Neutrophil (primary cell): ENCODE measurements at regions not wholly inside any gene's neighbourhood (a gene's known extent, or its start where the extent isn't known, plus 50 kb on each side); places are given as distances from the start of the nearest gene placed in this dataset.

Source experiments
- H3K27ac ChIP-seq: fragments of 200-600 bp; sonication (generic); 2 replicates; pipeline ENCODE4 v1.5.1; 2016; ENCODE audit warnings: mild to moderate bottlenecking, moderate library complexity
- H3K27me3 ChIP-seq: fragments of 200-600 bp; sonication (generic); 2 replicates; pipeline ENCODE4 v1.6.0; 2016; ENCODE audit warnings: mild to moderate bottlenecking
- H3K36me3 ChIP-seq: fragments of 200-600 bp; sonication (generic); 2 replicates; pipeline ENCODE4 v1.5.1; 2017
- H3K4me1 ChIP-seq, 2 experiments: fragments of 200-600 bp in 1 of 2; sonication (generic) in 1 of 2; 1 replicate in 1 of 2; 2 replicates in 1 of 2; pipeline versions ENCODE4 v1.5.1 to v1.6.1; 2013 to 2016; ENCODE audit warnings: low read depth in 1 of 2, low read length in 1 of 2, mild to moderate bottlenecking in 1 of 2, moderate library complexity in 1 of 2; ENCODE audit not compliant: control insufficient read depth in 1 of 2, insufficient read depth in 1 of 2
- H3K4me3 ChIP-seq, 2 experiments: fragments of 200-600 bp in 1 of 2; sonication (generic) in 1 of 2; 1 replicate in 1 of 2; 2 replicates in 1 of 2; pipeline ENCODE4 v1.5.1; 2013 to 2016; ENCODE audit warnings: low read depth in 1 of 2, low read length in 1 of 2, mild to moderate bottlenecking in 1 of 2, moderate library complexity in 1 of 2
- H3K9me3 ChIP-seq: fragments of 200-600 bp; sonication (generic); 2 replicates; pipeline ENCODE4 v1.5.1; 2016
- TF ChIP-seq, protein P1 (sequence below): fragments of 200-600 bp; sonication (generic); IDR thresholded peaks from 2 replicates; pipeline ENCODE4 v1.5.1; 2016; ENCODE audit warnings: antibody characterized with exemption

DNA sequence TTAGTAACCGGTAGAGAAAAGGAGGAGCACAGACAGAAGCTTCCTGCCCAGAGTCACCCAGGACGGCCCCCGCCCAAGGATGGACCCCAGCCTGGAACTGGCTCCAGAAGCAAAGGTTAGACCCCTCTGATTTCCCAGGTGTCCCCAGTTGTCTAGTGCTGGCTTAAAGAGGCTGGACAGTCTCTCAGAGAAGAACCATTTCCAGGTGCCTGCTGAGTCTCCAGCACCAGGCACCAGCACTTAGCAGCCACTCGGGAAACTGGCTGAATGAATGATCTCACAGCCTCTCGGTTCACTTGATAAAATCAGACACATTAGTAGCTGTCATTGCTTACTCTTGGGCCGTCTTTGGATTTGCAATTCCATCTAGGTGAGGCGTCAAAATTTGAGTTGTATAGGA lies 139.7 kb upstream of the HES1 start:
- H3K27me3 ChIP-seq = peaks cover 34% of the 10 kb centered on the region
- no peaks in the 10 kb centered on the region for H3K4me1 ChIP-seq
- H3K36me3 ChIP-seq = no peaks in the 10 kb centered on the region
- no peaks in the 10 kb centered on the region for H3K9me3 ChIP-seq
- no peak overlapping the region for H3K27ac ChIP-seq
- TF ChIP-seq, protein P1, sequence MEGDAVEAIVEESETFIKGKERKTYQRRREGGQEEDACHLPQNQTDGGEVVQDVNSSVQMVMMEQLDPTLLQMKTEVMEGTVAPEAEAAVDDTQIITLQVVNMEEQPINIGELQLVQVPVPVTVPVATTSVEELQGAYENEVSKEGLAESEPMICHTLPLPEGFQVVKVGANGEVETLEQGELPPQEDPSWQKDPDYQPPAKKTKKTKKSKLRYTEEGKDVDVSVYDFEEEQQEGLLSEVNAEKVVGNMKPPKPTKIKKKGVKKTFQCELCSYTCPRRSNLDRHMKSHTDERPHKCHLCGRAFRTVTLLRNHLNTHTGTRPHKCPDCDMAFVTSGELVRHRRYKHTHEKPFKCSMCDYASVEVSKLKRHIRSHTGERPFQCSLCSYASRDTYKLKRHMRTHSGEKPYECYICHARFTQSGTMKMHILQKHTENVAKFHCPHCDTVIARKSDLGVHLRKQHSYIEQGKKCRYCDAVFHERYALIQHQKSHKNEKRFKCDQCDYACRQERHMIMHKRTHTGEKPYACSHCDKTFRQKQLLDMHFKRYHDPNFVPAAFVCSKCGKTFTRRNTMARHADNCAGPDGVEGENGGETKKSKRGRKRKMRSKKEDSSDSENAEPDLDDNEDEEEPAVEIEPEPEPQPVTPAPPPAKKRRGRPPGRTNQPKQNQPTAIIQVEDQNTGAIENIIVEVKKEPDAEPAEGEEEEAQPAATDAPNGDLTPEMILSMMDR = no peak
- H3K4me3 ChIP-seq = no peak overlapping the region

DNA sequence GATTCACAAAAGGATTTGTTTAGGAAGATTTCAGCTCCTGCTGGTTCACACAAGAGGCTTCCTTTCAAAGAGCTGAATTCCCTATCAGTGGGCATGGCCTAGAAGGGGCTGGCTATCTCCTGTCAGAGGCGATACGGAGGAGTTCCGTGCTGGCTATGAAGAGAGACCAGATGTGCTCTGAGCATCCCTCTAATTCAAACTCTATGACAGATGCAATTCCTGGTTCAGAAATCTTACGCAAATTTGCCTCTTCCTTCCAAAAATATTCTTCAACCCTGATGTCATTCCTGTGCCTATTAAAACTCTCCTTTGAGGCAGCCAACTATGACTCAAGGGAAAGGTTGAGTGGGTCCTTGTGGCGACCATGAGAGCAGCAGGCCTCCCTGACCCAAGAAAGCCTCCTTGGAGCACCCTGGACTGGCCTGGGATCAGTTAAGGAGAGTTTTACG lies 139.3 kb upstream of the HES1 start:
- TF ChIP-seq, protein P1 = no peak
- Histone ChIP-seq H3K4me3 (no peak overlapping the region), H3K36me3 (no peaks in the 10 kb centered on the region), H3K27ac (no peak overlapping the region), H3K27me3 (peaks cover 39% of the 10 kb centered on the region), H3K9me3 (no peaks in the 10 kb centered on the region), H3K4me1 (no peaks in the 10 kb centered on the region)

- Histone ChIP-seq H3K4me3 (no peak overlapping the region), H3K36me3 (no peaks in the 10 kb centered on the region), H3K4me1 (no peaks in the 10 kb centered on the region), H3K9me3 (no peaks in the 10 kb centered on the region), H3K27ac (no peak overlapping the region), H3K27me3 (peaks cover 42% of the 10 kb centered on the region)
- TF ChIP-seq, protein P1 = no peak
Measured at GRCh38 chr3:193997228-193998122, 138.5 kb upstream of the HES1 start.

DNA sequence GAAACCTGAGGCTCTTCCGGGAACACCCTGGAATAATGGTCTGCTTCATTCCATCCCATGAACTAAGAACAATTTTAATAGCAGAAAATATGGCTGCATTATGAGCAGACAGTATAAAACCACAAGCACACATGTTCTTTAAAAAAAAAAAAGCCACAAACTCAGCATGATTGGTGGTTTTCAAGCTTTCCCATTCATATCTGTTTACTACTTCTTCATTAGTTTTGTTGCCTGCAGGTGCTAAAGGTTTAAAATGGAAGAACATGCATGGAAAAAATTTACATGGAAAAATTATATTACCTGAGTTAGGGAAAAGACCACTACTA lies 137.9 kb upstream of the HES1 start:
- Histone ChIP-seq H3K4me1 (peaks cover under 1 to 3% of the 10 kb centered on the region in 2 experiments), H3K9me3 (no peaks in the 10 kb centered on the region), H3K4me3 (no peak overlapping the region), H3K27me3 (peaks cover 45% of the 10 kb centered on the region), H3K27ac (no peak overlapping the region), H3K36me3 (no peaks in the 10 kb centered on the region)
- TF ChIP-seq, protein P1 = no peak

DNA sequence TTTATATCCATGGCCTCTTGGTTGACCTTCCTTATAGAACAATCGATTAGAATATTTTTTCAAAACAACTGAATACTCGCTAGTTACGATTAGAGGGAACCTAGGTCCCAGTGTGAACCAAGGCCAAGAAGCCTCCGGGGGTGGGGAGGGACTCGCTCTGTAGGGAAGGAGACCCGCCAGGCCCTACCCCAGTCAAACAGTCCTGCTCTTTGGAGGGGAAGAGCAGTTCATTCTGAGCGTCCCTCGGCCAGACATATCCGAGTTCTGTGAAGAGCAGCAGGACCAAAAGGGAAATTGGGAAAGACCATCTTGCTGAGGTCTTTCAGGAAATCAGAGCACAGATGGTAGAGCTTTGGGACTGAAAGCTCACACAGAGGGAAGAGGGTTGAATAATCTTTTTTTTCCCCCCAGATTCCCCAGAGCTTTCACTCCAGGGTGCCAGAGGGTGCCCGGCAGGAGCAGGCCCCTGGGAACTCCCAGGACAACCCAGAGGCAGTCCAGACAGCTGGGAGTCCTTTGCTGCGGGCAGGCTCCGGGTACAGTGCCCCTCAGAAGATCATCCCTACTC lies 137.2 kb upstream of the HES1 start:
- TF ChIP-seq, protein P1 = no peak
- H3K4me1 ChIP-seq = peaks cover 7 to 10% of the 10 kb centered on the region in 2 experiments
- peaks cover 52% of the 10 kb centered on the region for H3K27me3 ChIP-seq
- no peak overlapping the region for H3K4me3 ChIP-seq
- H3K36me3 ChIP-seq = no peaks in the 10 kb centered on the region
- no peak overlapping the region for H3K27ac ChIP-seq
- H3K9me3 ChIP-seq = no peaks in the 10 kb centered on the region
